Ramos (cell line): ENCODE measurements at regions not wholly inside any gene's neighbourhood (a gene's known extent, or its start where the extent isn't known, plus 50 kb on each side); places are given as distances from the start of the nearest gene placed in this dataset.
"Not testable (repeated sequence)": the region's sequence is repeated elsewhere in the genome, so short reads cannot be mapped to it uniquely, and the experiment has no call there.

Experiments used
- in situ Hi-C: fragments of 300-500 bp; cut with MboI; formaldehyde crosslinking; loops from one replicate; pipeline ENCODE4 v1.14.3; 2022; ENCODE audit warnings: low sequenced_read_pairs; ENCODE audit not compliant: unreplicated experiment

GRCh38 chr9:26675035-26675434 lies 217.6 kb downstream of the CAAP1 start:
- in situ Hi-C loops: no loop called here

DNA sequence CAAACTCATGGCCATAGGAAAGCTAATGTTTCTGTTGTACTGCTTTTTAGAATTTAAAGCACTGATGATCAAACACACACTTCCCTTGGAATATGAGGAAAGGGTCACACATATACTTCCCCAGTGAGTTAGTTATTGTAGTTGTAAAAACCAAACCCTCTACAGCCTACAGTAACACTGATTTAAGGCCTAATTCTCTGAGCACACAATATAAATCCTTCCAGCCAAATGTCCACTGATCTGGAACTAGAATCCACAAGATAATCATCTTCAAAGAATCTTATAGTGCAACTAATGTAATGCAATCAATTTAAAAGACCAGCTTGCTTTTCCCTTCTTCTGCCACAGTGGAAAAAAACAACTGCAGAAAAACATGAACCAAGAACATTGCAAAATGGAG lies 219.3 kb downstream of the CAAP1 start:
- in situ Hi-C loops: no loop called here

DNA sequence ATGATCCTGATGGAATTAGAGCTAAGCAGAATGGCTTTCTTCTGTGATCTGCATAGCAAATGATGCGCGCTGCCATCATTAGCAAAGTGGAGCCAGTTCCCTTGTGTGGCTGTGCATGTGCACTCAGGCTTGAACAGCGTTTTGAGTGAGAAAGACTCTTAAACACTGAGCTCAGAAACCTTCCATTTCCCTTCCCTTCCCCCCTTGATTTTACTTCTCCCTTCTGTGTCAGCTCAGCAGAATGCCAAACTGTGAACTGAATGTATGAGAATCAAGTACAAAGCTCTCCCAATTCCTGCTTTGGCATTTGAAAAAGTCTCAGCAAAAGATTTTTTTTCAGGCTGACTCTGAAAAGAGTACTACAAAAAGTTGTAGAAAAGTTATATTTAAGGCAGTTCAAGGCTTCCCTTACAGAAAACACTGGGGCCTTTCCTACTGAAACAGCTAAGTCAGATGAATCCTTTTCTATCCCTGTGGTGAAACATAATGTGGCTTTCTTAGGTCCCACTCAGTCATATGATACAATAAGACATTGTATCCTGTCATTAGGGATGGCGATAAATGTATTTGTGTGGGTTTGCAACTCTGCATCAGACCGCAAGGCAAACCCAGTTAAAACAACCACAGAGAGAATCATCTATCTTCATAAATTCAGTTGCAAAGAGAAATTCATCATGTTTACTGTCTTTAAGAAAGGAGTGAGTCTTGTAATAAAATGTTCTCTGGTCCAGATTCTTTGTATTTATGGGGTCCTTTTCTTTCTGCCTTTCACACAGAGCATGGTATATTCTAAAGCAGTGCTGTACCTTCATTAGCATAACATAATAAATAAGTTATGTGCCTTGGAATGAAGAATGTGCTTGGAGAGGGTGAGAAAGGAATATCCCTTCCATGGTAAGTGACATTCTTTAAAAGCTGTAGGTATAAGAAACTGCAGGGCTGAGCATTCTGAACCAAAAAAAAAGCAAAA lies 222.6 kb downstream of the CAAP1 start:
- in situ Hi-C loops: no loop called here

- in situ Hi-C loops: no loop called here
Measured at GRCh38 chr9:26667882-26668281, 224.7 kb downstream of the CAAP1 start.

DNA sequence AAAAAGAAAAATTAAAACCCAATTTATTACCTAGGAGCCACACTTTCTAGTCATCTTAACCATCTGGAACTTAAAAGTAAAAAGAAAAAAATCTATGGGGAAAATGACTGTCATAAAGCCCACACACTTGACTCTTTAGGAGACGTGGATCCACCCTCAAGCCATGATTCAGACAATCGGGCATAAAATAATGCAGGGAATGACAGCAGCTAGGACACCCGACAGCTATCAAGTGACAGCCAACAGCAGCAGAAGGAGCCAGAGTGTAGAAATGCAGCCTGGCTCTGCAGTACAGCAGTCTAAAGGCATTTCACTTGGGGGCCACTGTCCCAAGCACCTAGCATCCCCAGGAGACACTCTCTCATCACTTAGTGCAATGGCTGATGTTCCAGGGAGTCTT lies 226.9 kb downstream of the CAAP1 start:
- in situ Hi-C loops: no loop called here

DNA sequence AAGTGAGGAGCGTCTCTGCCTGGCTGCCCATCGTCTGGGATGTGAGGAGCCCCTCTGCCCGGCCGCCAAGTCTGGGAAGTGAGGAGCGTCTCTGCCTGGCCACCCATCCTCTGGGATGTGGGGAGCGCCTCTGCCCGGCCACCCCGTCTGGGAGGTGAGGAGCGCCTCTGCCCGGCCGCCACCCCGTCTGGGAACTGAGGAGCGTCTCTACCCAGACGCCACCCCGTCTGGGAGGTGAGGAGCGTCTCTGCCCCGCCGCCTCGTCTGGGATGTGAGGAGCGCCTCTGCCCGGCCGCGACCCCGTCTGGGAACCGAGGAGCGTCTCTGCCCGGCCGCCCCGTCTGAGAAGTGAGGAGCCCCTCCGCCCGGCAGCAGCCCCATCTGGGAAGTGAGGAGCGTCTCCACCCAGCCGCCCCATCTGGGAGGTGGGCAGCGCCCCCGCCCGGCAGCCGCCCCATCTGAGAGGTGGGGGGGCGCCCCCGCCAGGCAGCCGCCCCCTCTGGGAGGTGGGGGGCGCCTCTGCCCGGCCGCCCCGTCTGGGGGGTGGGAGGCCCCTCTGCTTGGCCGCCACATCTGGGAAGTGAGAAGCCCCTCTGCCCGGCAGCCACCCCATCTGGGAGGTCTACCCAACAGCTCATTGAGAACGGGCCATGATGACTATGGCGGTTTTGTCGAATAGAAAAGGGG lies 228.4 kb downstream of the CAAP1 start:
- in situ Hi-C loops: not testable (repeated sequence)

DNA sequence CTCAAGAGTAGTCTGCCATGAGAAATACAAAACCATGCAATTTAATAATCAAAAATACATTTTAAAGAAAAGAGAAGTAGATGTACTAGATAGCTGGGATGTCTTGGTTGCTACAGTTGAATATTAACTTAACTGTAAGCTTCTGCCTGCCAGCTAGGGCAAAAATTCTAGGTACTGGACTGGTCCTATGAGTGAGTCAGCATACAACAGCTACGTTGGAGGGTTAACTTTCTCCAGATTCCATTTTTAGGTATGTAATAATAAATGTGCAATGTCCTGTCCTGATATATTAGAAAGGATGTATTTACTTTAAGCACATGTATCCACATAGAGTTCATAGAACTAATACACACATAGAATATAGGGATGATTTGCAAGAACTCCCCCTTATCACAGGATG lies 230.1 kb downstream of the CAAP1 start:
- in situ Hi-C loops: no loop called here

DNA sequence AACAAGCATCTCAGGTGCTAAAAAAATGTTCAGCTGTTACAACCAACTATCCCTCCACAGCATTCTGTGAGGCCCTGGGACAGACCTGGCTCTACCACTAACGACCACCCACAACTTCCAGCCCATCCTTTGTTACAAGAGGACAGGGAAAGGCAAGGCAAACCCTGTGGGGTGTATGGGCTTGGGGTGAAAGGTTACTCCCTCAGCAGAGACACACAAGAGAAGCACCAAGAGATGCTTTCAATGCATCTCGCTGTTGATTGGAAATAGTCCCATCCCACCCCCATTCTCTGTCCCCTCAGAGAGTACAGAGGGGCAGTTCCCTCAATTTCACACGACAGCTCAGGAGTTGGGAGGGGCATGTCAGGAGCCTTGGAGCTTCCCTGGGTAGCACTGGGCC lies 234.1 kb downstream of the CAAP1 start:
- in situ Hi-C loops: no loop called here

GRCh38 chr9:26657958-26658357 lies 234.6 kb downstream of the CAAP1 start:
- in situ Hi-C loops: no loop called here

DNA sequence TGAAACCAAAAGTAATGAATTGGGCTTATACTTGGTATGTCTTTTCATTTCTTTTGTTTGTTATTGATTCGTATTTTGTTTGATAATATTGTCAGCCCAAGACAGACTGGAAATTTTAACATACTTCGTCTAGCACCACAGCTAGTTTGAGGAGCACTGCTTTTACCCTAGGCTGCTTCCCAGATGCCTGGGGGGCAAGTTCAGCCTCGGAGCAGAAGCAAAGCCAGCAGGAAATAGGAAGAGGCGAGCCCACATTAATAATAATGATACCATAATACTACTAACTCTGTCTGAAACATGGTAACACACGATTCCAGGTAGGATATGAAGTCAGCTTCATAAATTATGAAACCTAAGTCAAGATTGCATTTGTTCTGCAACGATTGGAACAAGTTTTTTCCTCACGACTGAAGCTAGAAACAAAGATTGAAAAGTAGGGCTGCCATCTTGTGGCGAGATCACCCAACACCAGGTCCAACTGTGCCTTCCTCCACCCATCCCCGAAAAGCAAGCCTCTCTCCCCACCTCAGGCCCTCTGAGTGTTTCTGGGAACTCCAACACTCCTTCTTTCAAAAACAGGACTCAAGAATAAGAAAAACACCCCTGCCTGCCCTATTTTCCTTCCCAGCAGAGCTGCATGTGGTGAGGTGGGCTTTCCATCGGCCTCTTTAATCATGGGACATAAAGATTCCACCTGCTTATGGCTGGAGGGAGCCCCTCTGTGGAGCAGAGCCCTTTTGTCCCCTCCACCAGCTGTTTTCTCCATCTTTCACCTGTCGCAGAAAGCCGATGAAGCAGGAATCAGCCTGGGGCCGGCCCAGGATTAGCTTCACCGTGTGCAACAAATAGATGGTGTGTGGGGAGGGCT lies 236.4 kb downstream of the CAAP1 start:
- in situ Hi-C loops: no loop called here

- in situ Hi-C loops: no loop called here
Measured at GRCh38 chr9:26655166-26655565, 237.4 kb downstream of the CAAP1 start.

DNA sequence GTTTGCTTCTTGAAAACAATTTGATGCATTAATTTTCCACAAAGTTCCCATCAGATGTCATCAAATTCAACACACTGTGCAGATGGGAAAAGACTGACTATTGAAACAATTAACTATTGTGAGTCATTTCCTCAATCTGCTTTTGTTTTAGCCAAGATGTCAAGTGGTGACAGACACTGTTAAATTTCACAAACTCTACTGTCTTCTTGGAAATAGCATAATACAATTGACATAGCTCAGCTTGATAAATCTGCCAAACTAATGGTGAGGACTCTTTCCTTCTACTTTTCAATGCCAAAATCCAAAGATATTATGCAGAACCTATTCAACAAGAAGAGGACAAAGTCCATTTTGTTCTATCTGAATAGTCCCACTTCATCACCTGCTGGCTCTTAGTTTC lies 242.3 kb downstream of the CAAP1 start:
- in situ Hi-C loops: no loop called here

DNA sequence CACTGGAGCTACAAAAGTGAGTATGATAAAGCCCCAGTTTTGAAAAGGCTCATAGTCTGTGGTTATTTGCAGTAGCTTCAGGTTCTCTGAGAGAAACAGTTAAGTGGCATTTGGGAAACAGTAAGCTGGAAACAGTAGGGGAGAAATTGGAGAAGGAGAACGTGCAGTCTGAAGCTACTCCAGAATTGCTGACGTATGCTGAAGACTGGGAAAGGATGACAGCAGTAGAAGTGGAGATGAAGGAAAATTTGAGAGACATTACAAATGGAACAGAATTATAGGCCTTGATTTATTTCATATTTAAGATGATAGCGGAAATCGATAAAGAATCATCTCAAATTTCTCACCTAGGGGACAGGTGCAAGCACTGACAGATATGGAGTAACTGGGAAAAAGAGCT lies 248.8 kb downstream of the CAAP1 start:
- in situ Hi-C loops: no loop called here

DNA sequence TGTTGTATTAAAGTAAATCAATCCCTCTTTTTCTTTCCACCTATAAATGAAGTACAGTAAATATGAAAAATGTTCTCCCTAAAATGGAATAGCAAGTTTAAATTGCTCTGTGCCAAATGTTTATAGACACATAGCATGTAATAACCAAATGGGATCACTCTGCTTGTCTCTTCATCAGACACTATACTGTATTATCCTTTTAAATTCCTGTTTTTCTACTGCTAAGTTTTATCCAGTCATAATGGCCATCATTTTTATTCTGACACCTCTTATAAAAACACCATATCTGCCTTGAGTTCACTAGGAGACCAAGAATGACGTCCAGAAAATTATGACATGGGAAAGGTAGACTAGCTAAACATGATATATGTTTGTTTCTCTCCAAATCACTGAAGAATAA lies 252.8 kb downstream of the CAAP1 start:
- in situ Hi-C loops: no loop called here

- in situ Hi-C loops: no loop called here
Measured at GRCh38 chr9:26637101-26637500, 255.5 kb downstream of the CAAP1 start.

- in situ Hi-C loops: not testable (repeated sequence)
Measured at GRCh38 chr9:26613851-26614350, 278.7 kb downstream of the CAAP1 start.

DNA sequence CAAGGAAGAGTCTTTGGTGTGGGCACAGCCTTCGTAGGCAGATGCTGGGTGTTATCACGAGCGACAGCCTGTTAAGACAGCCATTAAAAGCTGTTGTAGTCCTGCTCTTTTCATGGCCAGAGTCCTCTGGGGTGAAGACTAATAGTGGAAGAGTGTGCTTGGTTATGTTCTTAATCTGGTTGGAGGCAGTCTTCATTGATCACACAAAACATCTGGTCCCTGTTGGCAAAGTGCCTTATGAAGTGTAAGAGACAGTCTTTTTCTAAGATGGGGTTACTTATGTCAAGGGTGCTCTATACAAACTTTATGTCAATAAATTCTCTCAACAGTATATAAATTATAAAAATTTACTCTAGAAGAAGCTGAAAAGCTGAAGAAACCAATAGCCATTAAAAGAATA lies 280.4 kb downstream of the CAAP1 start:
- in situ Hi-C loops: no loop called here

DNA sequence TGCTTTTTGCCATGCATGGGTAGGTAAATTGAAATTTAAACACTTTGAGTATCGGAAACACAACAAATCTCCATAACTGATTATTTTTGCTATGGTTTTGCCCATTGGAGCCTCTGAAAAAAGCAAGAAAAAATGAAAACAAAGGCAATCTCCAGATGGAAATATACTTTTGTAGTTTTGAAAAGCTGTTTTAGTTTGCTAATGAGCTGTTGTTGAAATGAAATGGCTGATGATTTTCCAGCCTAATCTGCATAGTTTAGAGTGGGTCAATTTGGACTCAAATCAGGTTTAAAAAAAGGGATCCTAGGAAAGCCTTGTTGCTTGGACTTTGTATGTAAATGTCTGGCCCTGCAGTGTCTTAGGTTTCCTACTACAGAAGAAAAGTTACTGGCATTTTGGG lies 285.8 kb downstream of the CAAP1 start:
- in situ Hi-C loops: no loop called here

DNA sequence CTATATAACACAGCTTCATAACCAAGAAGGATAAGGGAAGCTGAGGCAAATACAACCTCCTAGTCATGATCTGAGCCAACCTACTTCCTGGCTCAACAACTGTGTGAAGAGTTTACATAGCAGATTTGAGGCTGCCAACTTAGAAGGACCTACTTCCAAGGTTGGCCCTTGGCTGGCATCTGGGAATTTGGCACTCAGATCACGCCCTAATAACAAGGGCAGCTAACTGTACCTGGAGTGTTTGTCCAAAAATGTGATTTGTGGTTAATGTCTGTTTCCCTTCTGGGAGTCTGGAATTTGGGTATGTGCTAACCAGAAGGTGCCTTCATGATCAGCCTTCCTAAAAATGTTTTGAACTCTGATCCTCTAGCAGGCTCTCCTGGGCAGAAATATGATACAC lies 287.2 kb downstream of the CAAP1 start:
- in situ Hi-C loops: no loop called here

GRCh38 chr9:26604076-26604662 lies 288.4 kb downstream of the CAAP1 start:
- in situ Hi-C loops: no loop called here
